ENCODE measurements at regions not wholly inside any gene's neighbourhood (a gene's known extent, or its start where the extent isn't known, plus 50 kb on each side); places are given as distances from the start of the nearest gene placed in this dataset.

DNA sequence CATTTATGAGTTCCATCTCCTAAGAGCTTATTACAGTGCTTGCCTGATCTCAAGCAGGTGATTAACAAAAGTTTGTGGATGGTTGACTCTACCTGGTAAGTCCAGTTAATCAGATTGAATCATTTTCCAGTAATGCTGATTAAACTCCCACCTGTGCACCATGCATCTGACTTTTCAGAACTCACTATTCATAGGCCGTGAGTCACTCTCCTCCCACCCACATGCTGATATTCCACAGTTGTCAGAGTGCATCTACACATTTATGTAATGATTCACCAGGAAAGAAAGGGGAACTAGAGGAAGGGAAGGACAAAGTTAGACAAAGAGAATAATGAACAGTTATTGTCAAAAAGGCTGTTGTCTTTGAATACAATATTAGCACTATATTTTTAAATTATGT is 106.2 kb upstream of the UBE3A start:
- H3K9me3 ChIP-seq, result no peaks in the 10 kb centered on the region
- TF ChIP-seq, protein P1, sequence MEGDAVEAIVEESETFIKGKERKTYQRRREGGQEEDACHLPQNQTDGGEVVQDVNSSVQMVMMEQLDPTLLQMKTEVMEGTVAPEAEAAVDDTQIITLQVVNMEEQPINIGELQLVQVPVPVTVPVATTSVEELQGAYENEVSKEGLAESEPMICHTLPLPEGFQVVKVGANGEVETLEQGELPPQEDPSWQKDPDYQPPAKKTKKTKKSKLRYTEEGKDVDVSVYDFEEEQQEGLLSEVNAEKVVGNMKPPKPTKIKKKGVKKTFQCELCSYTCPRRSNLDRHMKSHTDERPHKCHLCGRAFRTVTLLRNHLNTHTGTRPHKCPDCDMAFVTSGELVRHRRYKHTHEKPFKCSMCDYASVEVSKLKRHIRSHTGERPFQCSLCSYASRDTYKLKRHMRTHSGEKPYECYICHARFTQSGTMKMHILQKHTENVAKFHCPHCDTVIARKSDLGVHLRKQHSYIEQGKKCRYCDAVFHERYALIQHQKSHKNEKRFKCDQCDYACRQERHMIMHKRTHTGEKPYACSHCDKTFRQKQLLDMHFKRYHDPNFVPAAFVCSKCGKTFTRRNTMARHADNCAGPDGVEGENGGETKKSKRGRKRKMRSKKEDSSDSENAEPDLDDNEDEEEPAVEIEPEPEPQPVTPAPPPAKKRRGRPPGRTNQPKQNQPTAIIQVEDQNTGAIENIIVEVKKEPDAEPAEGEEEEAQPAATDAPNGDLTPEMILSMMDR (IDR thresholded peaks at IDR 0.05), result no peak
- no peak overlapping the region for H3K27ac ChIP-seq
- H3K4me1 ChIP-seq, result peaks cover 13% of the 10 kb centered on the region
- intact Hi-C loops (cut with DNase I), result no loop called here
- no peaks in the 10 kb centered on the region for H3K27me3 ChIP-seq (ENCODE audit: low read depth)
- peak in 1 of 2 donors; percentile 19 for ATAC-seq
- H3K36me3 ChIP-seq, result no peaks in the 10 kb centered on the region
- H3K4me3 ChIP-seq, result no peak overlapping the region
- DNase-seq, result no peak

DNA sequence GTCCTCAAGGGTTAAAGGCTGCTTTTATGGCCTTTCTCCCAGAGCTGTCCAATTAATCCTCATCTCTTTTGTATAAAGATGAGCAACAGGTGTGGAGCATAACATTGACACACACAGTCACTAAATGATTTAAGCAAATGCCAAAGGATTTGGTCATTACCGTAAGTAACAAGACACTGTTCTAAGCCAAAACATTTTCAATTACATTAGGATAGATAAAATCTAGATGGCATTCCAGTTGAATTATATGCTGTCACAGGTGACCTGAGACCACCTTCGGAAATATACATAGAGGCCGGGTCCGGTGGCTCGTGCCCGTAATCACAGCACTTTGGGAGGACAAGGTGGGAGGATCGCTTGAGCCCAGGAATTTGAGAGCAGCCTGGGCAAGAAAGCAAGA is 105.3 kb upstream of the UBE3A start:
- Histone ChIP-seq H3K4me3 (no peak overlapping the region), H3K9me3 (no peaks in the 10 kb centered on the region), H3K4me1 (peaks cover 13% of the 10 kb centered on the region), H3K36me3 (no peaks in the 10 kb centered on the region), H3K27me3 (ENCODE audit: low read depth) (no peaks in the 10 kb centered on the region), H3K27ac (no peak overlapping the region)
- DNase-seq (no peak), ATAC-seq (no peak)
- intact Hi-C loops (cut with DNase I), result no loop called here
- TF ChIP-seq, protein P1 (IDR thresholded peaks at IDR 0.05), result no peak

DNA sequence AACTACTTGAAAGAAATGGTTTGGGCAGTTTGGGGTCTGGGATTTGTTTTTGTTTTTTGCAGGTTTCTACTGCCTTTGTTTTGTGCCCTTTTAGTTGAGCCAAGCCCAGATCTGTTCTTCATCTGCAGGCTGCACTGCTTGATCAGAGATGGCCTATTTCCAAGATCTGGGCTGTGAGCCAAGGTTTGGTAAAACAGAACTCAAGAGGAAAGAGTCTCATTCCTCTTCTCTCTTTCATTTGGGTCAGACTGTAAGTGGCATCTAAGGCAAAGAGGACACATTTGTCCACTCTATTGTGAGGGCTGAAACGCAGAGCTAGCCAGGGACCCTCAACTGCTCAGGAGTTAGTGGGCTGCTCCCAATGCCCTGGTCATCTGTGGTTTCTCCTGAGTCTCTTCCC is 104.4 kb upstream of the UBE3A start:
- Histone ChIP-seq H3K27ac (no peak overlapping the region), H3K9me3 (no peaks in the 10 kb centered on the region), H3K27me3 (ENCODE audit: low read depth) (no peaks in the 10 kb centered on the region), H3K4me1 (peaks cover 13% of the 10 kb centered on the region), H3K36me3 (no peaks in the 10 kb centered on the region), H3K4me3 (no peak overlapping the region)
- DNase-seq (no peak), ATAC-seq (peak; percentile 56 to 84)
- intact Hi-C loops (cut with DNase I), result no loop called here
- TF ChIP-seq, protein P1 (IDR thresholded peaks at IDR 0.05), result no peak

DNA sequence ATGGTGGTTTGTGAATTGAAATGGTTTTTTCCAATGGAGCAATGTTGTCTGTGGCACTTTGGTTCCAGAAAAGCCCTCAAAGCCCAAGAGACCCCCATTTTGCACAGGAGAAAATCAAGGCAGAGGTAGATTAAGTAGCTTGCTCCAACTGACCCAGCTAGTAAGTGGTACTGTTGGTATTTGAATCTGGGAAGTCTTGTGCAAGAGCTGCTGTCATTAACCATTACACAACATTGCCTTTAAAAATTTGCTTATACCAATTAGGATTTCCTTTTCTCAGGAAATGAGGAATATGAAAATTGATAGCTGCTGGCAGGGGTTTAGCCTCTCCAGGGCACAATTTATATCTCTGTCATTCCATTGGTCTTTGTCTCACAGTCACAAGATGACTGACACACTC is 102.4 kb upstream of the UBE3A start:
- Histone ChIP-seq H3K4me3 (no peak overlapping the region), H3K27ac (no peak overlapping the region), H3K27me3 (ENCODE audit: low read depth) (no peaks in the 10 kb centered on the region), H3K36me3 (no peaks in the 10 kb centered on the region), H3K9me3 (no peaks in the 10 kb centered on the region), H3K4me1 (peaks cover 13% of the 10 kb centered on the region)
- TF ChIP-seq, protein P1 (IDR thresholded peaks at IDR 0.05), result no peak
- ATAC-seq (peak in 1 of 2 donors; percentile 44), DNase-seq (no peak)
- intact Hi-C loops (cut with DNase I), result no loop called here

DNA sequence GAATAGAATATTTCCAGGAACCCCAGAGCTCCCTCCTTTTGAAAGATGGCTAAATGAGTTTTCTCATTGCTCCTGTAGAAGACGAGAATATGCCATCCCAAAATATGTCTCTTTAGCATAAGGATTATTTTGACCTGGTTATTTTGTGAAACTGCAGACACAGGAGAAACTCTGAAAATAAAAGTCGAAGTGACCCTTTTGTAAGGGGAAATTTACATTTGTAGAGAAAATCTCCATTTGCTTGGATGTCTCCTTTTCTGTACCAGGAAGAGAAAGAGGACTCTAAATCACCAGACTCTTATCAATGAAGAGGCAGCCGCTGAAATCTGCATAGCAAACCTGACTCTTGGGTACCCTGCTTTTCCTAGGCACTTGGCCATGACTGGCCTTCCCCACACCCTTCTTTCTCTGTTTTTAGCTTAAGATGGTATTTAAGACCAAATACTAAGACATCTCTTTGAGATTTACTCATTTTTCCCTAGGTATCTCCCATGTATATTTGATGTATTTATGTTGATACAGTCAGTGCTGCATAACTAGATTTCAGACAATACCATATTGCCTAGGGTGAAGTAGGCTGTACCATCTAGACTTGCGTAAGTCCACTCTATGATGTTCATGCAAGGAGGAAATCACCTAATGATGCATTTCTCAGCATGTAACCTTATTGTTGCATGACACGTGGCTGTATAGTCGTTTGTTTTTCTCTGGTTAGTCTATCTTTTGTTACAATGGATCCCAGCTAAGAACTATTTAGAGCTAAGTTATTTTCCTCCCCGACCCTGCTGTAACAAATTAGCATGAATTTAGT is 98.2 kb upstream of the UBE3A start:
- DNase-seq, result no peak
- H3K4me3 ChIP-seq, result no peak overlapping the region
- TF ChIP-seq, protein P1 (IDR thresholded peaks at IDR 0.05), result no peak
- ATAC-seq, result no peak
- H3K27me3 ChIP-seq (ENCODE audit: low read depth), result no peaks in the 10 kb centered on the region
- no peaks in the 10 kb centered on the region for H3K36me3 ChIP-seq
- H3K27ac ChIP-seq, result no peak overlapping the region
- intact Hi-C loops (cut with DNase I), result no loop called here
- no peaks in the 10 kb centered on the region for H3K4me1 ChIP-seq
- H3K9me3 ChIP-seq, result no peaks in the 10 kb centered on the region
